ENCODE measurements at regions not wholly inside any gene's neighbourhood (a gene's known extent, or its start where the extent isn't known, plus 50 kb on each side); places are given as distances from the start of the nearest gene placed in this dataset.
"Not testable (repeated sequence)": the region's sequence is repeated elsewhere in the genome, so short reads cannot be mapped to it uniquely, and the experiment has no call there.

- not testable (repeated sequence) for H3K4me1 Mint-ChIP-seq, H3K9me3 Mint-ChIP-seq, H3K4me3 Mint-ChIP-seq, H3K27ac Mint-ChIP-seq, H3K36me3 Mint-ChIP-seq, H3K27me3 Mint-ChIP-seq
These were observed 83.0 kb downstream of the POTEC start for GRCh38 chr18:14460364-14460763.

DNA sequence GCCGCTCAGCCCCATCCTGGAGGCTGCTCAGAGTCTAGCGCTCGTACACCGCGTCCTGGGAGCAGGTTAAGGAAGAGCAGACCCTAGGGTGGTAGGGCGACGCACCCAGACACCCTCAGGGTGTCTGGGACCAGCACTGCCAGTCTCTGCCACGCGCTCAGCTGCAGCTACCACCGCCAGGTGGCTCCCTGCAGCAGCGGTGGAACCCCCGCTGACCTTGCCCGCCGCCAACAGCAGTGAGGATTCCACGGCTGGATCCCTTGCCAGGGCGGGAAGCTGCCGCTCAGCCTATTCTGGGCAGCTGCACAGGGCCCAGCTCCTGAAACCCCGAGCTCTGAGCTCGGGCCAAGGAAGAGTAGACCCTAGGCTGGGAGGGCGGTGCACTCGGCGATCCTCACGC lies 83.6 kb downstream of the POTEC start:
- not testable (repeated sequence) for H3K4me3 Mint-ChIP-seq, H3K27me3 Mint-ChIP-seq, H3K9me3 Mint-ChIP-seq, H3K36me3 Mint-ChIP-seq, H3K27ac Mint-ChIP-seq, H3K4me1 Mint-ChIP-seq

- H3K27me3 Mint-ChIP-seq, H3K27ac Mint-ChIP-seq, H3K4me1 Mint-ChIP-seq, H3K9me3 Mint-ChIP-seq, H3K36me3 Mint-ChIP-seq: not testable (repeated sequence)
- H3K4me3 Mint-ChIP-seq = peak overlapping the region in 2 of 4 donors; percentile 49 to 57
These were observed 85.1 kb downstream of the POTEC start for GRCh38 chr18:14458009-14458945.

DNA sequence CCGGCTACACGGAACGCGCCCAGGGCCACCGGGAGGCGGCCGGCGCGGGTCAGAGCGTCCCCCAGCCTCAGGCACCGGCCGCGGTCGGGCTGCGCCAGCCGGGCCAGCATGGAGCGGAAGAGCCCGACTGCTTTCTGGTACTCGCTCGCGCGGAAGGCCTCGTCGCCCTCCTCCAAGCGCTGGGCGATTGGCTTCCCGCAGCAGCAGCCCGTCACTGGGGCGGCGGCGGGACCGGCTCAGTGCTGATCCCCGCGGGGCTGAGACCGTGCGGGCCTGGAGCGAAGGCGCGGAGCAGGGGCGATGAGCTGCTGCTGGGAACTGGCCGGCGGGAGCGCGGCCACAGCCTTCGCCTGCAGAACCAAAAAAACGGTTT lies 92.8 kb downstream of the POTEC start:
- not testable (repeated sequence) for H3K9me3 Mint-ChIP-seq, H3K4me1 Mint-ChIP-seq, H3K36me3 Mint-ChIP-seq, H3K27me3 Mint-ChIP-seq, H3K27ac Mint-ChIP-seq
- peak overlapping the region in 1 of 4 donors; percentile 38 for H3K4me3 Mint-ChIP-seq

DNA sequence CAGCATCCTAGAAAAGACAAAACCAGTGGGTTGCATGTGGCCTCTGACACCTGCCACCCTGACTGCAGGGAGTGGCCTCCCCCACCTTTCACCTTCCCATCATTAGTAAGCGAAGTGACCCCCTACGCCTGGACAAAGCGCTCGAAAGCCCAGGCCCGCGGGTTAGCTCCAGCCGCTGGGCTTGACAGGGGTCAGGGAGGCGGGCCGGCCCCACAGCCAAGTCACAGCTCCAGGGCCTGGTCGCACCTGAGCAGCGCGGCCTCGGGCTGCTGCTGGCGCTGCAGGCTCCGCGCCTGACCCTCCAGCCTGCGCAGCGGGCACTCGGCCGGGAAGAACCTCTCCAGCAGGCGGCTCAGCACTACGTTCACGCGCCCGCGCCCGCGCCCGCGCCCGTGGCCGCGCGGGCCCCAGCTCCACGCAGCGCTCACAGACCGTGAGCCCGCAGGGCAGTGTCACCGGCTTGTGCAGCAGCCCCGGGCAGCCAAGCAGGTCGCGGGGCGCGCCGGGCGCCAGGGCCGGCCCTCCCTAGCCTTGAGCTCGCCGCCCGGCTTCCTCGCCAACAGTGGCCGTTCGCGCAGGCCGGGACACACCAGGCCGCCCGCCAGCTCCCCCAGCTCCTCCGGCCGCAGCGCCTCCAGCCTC lies 93.3 kb downstream of the POTEC start:
- not testable (repeated sequence) for H3K27me3 Mint-ChIP-seq, H3K36me3 Mint-ChIP-seq, H3K27ac Mint-ChIP-seq, H3K4me3 Mint-ChIP-seq, H3K9me3 Mint-ChIP-seq, H3K4me1 Mint-ChIP-seq

- H3K9me3 Mint-ChIP-seq, H3K36me3 Mint-ChIP-seq, H3K4me1 Mint-ChIP-seq, H3K27me3 Mint-ChIP-seq, H3K27ac Mint-ChIP-seq, H3K4me3 Mint-ChIP-seq: not testable (repeated sequence)
These were observed 94.3 kb downstream of the POTEC start for GRCh38 chr18:14449062-14449461.

DNA sequence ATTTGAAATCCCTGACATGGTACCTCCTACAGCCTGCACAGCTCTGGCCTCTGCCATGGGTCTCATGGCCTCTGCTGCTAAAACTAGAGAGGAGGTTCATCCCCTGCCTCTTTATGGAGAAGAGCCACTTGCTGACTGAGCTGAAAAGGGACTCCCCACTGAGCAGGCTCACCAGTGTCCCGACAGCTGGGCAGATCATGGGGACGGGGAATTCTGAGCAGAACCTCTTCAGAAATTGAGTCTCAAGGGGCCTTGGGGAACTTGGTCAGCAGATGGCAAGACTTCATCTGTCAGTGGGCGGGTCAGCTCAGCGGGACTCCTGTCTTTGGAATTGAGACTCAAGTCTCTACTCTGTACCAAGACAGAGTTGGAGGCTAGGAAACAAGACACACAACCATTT lies 95.7 kb downstream of the POTEC start:
- H3K4me1 Mint-ChIP-seq, H3K27ac Mint-ChIP-seq, H3K4me3 Mint-ChIP-seq, H3K36me3 Mint-ChIP-seq, H3K27me3 Mint-ChIP-seq, H3K9me3 Mint-ChIP-seq: not testable (repeated sequence)

- not testable (repeated sequence) for H3K4me1 Mint-ChIP-seq, H3K36me3 Mint-ChIP-seq, H3K4me3 Mint-ChIP-seq, H3K27ac Mint-ChIP-seq, H3K9me3 Mint-ChIP-seq
- peaks cover 15% of the 10 kb centered on the region for H3K27me3 Mint-ChIP-seq
These were observed 107.9 kb downstream of the POTEC start for GRCh38 chr18:14435460-14435859.

- not testable (repeated sequence) for H3K36me3 Mint-ChIP-seq, H3K27ac Mint-ChIP-seq, H3K4me3 Mint-ChIP-seq, H3K9me3 Mint-ChIP-seq, H3K4me1 Mint-ChIP-seq
- peaks cover 18% of the 10 kb centered on the region for H3K27me3 Mint-ChIP-seq
These were observed 111.0 kb downstream of the POTEC start for GRCh38 chr18:14432371-14432770.

DNA sequence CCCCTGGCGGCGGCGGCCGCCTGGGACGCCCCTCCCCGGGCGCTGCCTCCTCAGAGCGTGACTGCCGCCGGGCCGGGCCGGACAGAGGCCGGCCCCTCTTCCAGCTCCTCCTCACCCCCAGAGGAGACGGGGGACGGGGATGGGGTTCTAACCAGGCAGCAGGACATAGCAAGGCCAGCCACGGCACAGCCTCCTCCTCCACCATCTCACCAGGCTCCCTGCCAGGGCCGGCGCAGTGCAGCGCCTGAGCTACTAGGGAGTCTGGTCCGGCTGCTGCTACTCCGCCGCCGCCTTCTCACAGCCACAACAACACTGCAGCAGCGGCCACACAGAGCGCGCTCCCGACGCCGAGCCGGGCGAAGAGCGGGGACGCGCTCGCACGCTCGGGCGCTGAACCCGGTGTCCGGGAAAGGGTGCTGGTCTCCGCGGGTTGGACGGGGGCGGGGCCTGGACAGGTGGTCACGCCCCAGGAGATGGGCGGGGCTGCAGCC lies 112.3 kb downstream of the POTEC start:
- peak overlapping the region in 3 of 4 donors; percentile 59 to 77 (median 65) for H3K4me3 Mint-ChIP-seq
- H3K9me3 Mint-ChIP-seq = peaks cover 0 to 13% (median 4%) of the 10 kb centered on the region in 3 donors
- not testable (repeated sequence) for H3K4me1 Mint-ChIP-seq, H3K36me3 Mint-ChIP-seq, H3K27ac Mint-ChIP-seq
- peaks cover 16% of the 10 kb centered on the region for H3K27me3 Mint-ChIP-seq

GRCh38 chr18:14415806-14416205 lies 127.6 kb downstream of the POTEC start:
- H3K9me3 Mint-ChIP-seq, H3K4me1 Mint-ChIP-seq, H3K27me3 Mint-ChIP-seq, H3K36me3 Mint-ChIP-seq, H3K27ac Mint-ChIP-seq: not testable (repeated sequence)
- H3K4me3 Mint-ChIP-seq = peak overlapping the region in 1 of 4 donors; percentile 39

DNA sequence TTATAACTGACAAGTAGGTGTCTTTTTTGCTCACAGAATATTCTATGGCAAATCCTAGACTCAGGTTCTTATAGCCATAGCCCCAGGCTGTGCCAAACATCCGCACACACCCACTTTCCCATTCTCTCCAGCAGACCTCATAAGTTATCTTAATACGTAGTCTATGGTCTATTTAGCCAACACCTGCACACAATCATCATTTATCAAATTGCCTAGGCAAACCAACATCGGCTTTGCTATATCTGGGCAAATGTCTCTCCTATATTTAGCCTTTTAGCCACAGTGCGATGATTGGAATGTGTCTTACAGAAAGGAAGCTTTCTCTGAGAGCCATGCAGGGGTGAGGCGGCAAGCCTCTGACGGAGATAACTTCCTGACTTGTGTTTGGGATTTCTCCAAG lies 128.0 kb downstream of the POTEC start:
- H3K27ac Mint-ChIP-seq, H3K4me1 Mint-ChIP-seq, H3K4me3 Mint-ChIP-seq, H3K9me3 Mint-ChIP-seq, H3K27me3 Mint-ChIP-seq, H3K36me3 Mint-ChIP-seq: not testable (repeated sequence)

DNA sequence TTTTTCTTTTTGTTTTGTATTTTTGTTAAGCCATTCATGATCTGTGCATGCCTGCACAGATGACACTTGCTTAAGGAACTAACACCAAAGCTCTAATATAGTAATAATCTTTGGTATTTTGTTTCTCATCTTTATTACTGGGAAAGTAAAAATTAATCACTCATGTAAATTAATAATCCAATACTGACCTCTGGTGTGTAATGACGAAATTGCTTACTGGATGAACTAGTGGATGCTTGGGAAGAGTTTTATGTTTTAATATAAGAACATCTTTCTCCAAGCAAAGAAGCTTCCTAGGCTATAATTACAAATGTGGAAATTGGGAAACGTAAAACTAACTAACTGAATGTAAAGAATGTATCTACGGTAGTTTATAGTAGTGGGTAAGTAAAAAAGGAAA lies 147.9 kb downstream of the POTEC start:
- H3K36me3 Mint-ChIP-seq, H3K4me3 Mint-ChIP-seq, H3K27me3 Mint-ChIP-seq, H3K27ac Mint-ChIP-seq, H3K4me1 Mint-ChIP-seq, H3K9me3 Mint-ChIP-seq: not testable (repeated sequence)

GRCh38 chr18:14393563-14394103 lies 149.8 kb downstream of the POTEC start:
- H3K4me3 Mint-ChIP-seq, H3K4me1 Mint-ChIP-seq: not testable (repeated sequence)

GRCh38 chr18:14392604-14393003 lies 150.8 kb downstream of the POTEC start:
- not testable (repeated sequence) for H3K4me1 Mint-ChIP-seq, H3K9me3 Mint-ChIP-seq, H3K27me3 Mint-ChIP-seq, H3K27ac Mint-ChIP-seq, H3K36me3 Mint-ChIP-seq, H3K4me3 Mint-ChIP-seq

More at GRCh38 chr18:14393563-14394103, 149.8 kb downstream of the POTEC start:
- not testable (repeated sequence) for H3K27ac Mint-ChIP-seq, H3K36me3 Mint-ChIP-seq, H3K27me3 Mint-ChIP-seq, H3K9me3 Mint-ChIP-seq

DNA sequence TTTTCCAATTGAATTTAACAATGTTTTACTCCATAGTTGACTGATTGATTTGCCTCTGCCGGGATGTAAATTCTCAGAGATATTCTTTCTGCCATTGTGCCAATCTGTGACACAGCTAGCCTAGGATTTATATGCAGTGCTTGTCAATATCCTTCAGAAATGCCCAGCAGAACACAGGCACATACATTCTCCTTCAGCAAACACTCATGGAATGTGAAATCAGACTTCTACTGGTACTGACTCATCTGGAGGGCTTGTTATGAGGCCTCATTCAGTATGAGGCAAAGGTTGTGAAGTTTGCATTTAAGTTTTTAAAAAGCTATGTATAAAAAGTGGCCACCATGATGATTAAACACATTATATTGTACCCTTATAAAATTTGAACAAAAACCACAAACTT lies 158.4 kb downstream of the POTEC start:
- not testable (repeated sequence) for H3K27me3 Mint-ChIP-seq, H3K9me3 Mint-ChIP-seq, H3K36me3 Mint-ChIP-seq, H3K4me3 Mint-ChIP-seq, H3K27ac Mint-ChIP-seq, H3K4me1 Mint-ChIP-seq
